HG03575 (cell line): ENCODE measurements at regions not wholly inside any gene's neighbourhood (a gene's known extent, or its start where the extent isn't known, plus 50 kb on each side); places are given as distances from the start of the nearest gene placed in this dataset.
"Not testable (repeated sequence)": the region's sequence is repeated elsewhere in the genome, so short reads cannot be mapped to it uniquely, and the experiment has no call there.

Source experiments
- ATAC-seq: cut with Tn5 transposase; IDR thresholded peaks from one replicate; pipeline ENCODE4 v1.9.1; 2021; ENCODE audit not compliant: unreplicated experiment, insufficient number of reproducible peaks, low FRiP score; ENCODE audit errors: extremely low read depth

GRCh38 chr2:8344144-8345097 lies 337.4 kb upstream of the ID2 start:
- ATAC-seq, result no peak

DNA sequence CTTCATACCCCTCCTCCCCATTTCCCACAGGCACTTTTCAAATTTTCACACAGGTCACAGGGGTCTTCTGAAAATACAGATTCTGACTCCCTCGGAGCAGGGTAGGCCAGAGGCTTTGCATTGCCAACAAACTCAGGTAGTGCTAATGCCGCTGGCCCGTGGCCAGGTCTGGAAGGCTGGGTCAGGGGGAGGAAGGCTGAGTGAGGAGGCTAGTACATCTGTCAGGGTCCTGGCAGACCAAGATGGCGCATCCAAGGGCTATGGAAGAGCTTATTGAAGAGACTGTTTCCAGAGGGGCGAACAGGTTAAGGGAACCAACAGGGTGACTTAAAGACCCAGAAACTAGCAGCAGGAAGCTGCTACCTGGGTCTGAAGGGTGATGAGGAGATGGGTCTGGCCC lies 336.7 kb upstream of the ID2 start:
- no peak for ATAC-seq

GRCh38 chr2:8346208-8346607 lies 335.6 kb upstream of the ID2 start:
- ATAC-seq, result no peak

- no peak for ATAC-seq
These were observed 335.0 kb upstream of the ID2 start for GRCh38 chr2:8346706-8347430.

- not testable (repeated sequence) for ATAC-seq
These were observed 332.9 kb upstream of the ID2 start for GRCh38 chr2:8348911-8349310.

GRCh38 chr2:8352296-8352695 lies 329.6 kb upstream of the ID2 start:
- no peak for ATAC-seq

DNA sequence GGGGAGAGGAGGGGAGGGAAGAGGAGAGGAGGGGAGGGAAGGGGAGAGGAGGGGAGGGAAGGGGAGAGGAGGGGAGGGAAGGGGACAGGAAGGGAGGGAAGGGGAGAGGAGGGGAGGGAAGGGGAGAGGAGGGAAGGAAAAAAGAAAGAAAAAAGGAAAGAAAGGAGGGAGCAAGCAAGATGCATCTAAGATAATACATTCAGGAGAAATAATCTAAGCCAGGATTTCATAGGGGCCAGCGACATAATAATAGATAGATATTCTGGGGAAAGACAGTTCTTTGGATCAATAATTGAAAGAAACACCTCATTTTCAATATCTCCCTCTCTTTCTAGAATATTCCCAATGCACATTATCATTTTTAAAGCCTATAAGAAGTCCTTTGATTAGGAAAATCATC lies 328.9 kb upstream of the ID2 start:
- no peak for ATAC-seq

- ATAC-seq, result no peak
These were observed 326.6 kb upstream of the ID2 start for GRCh38 chr2:8355102-8355859.

GRCh38 chr2:8357738-8358518 lies 323.9 kb upstream of the ID2 start:
- ATAC-seq, result no peak

GRCh38 chr2:8361930-8362329 lies 319.9 kb upstream of the ID2 start:
- ATAC-seq, result no peak

DNA sequence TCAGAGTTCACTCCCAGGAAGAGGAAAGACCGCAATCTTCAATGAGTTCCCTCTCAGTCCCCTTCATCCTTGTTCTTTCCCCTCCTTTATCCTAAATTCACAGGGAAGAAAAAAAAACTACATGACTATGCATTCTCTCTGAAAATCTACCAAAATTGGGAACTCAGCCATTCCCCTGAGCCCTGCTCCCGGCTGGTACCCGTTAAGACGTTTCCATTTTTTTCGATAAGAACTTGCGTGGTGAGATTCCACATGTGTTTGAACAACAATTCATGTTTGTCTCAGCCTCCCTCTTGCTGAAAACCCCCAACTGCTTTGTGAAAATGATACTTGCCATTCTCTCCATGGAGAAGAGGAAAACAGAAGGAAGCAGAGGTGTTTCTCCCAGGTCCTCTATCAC lies 318.7 kb upstream of the ID2 start:
- ATAC-seq, result no peak

DNA sequence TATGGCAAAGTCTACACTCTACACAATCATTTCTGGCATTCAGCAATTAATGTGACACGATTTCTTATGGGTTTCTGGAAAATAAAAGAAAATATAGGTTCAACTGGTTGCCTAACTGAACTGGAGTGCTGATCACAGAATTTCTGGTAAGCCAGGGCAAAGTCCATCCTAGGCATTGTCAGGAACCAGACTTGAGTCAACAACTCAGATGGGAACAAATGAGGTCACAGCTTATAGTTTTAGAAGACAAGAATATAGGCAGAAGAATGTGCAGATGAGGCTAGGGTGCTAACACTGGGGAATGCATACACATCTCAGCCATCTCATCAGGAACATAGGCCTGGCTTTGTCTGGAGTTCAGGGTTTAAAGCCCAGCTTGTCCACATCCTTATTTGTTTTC lies 317.2 kb upstream of the ID2 start:
- ATAC-seq, result no peak

- ATAC-seq, result no peak
These were observed 316.4 kb upstream of the ID2 start for GRCh38 chr2:8365331-8365910.

- no peak for ATAC-seq
These were observed 314.0 kb upstream of the ID2 start for GRCh38 chr2:8367833-8368232.

GRCh38 chr2:8368463-8368862 lies 313.4 kb upstream of the ID2 start:
- no peak for ATAC-seq

DNA sequence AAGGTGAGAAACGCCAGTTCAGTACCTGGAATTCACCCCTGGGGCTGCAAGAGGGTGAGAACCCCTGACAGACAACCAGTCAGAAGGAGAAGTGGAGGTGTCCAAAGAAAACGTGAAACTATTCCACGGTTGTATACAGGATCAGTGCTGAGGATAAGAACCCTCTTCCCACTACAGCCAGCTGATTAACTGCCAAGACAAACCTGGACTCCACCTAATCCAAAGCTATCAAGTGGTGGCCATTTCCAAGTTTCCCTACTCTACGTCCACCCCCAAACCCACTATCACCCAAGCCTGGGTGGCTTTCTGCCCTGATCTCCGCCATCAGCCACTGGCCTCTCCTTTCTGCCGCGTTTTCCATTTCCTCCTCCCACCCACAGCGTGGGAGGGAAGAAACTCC lies 312.3 kb upstream of the ID2 start:
- ATAC-seq, result no peak

- no peak for ATAC-seq
These were observed 311.5 kb upstream of the ID2 start for GRCh38 chr2:8370258-8370802.

GRCh38 chr2:8371653-8372052 lies 310.2 kb upstream of the ID2 start:
- no peak for ATAC-seq
